GM08714 (cell line): ENCODE measurements at regions not wholly inside any gene's neighbourhood (a gene's known extent, or its start where the extent isn't known, plus 50 kb on each side); places are given as distances from the start of the nearest gene placed in this dataset.
"Not testable (repeated sequence)": the region's sequence is repeated elsewhere in the genome, so short reads cannot be mapped to it uniquely, and the experiment has no call there.

Experiments used
- H3K4me3 ChIP-seq: fragments of 200-500 bp; sonication (Bioruptor generic); 2 replicates; pipeline ENCODE4 v1.5.1; 2014; ENCODE audit warnings: mild to moderate bottlenecking, low read length, inconsistent platforms
- ZNF274 ChIP-seq: IDR thresholded peaks from 2 replicates; pipeline ENCODE4 v1.6.1; 2012; ENCODE audit warnings: mild to moderate bottlenecking, low read depth, low read length

DNA sequence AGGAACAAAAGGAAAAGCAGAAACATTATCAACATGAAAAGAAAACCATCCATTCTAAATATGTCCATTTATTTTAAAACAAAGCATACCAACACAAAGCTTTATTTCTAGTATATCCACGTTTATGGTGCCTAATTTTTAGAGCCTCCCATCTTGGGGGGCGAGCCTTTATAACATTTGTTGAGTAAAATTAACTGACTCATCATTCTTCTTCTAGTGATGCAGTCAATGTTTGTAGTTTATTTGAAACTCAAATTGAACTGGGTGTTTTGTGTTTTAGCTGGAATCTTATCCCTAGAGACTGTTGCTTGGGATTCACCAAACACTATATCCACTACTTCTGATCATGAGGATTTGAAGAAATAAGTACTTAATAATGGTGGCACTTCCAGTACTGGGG is 366.4 kb upstream of the NPVF start:
- TF ChIP-seq ZNF274, result no peak
- H3K4me3 ChIP-seq, result no peak overlapping the region

GRCh38 chr7:25595996-25596395 is 367.7 kb upstream of the NPVF start:
- no peak overlapping the region for H3K4me3 ChIP-seq
- no peak for TF ChIP-seq ZNF274

DNA sequence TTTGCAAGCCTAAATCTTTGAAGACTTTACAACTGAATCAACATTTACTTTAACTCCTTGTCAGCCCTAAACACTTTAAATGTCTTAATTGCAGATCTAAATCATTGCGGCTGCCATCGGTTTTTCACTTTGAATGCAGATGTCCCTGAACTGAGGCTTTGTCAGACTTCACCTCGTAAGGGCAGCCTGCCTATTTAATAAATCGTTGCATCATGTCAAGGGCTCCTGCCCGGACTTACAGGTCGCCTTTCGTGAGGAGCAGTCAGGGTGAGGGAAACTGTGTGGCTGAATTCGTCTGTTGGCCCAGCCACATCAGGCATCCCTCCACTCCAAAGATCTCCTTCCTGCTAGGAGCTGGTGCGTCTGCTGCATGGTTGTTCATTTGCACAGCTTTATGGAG is 368.2 kb upstream of the NPVF start:
- no peak overlapping the region for H3K4me3 ChIP-seq
- no peak for TF ChIP-seq ZNF274

- H3K4me3 ChIP-seq, result no peak overlapping the region
- TF ChIP-seq ZNF274, result no peak
Measured at GRCh38 chr7:25597946-25598345, 369.7 kb upstream of the NPVF start.

- no peak for TF ChIP-seq ZNF274
Measured at GRCh38 chr7:25598765-25599164, 370.5 kb upstream of the NPVF start.

GRCh38 chr7:25600262-25600920 is 372.1 kb upstream of the NPVF start:
- H3K4me3 ChIP-seq, result no peak overlapping the region
- TF ChIP-seq ZNF274, result no peak

More at GRCh38 chr7:25598765-25599164, 370.5 kb upstream of the NPVF start:
- H3K4me3 ChIP-seq, result no peak overlapping the region

DNA sequence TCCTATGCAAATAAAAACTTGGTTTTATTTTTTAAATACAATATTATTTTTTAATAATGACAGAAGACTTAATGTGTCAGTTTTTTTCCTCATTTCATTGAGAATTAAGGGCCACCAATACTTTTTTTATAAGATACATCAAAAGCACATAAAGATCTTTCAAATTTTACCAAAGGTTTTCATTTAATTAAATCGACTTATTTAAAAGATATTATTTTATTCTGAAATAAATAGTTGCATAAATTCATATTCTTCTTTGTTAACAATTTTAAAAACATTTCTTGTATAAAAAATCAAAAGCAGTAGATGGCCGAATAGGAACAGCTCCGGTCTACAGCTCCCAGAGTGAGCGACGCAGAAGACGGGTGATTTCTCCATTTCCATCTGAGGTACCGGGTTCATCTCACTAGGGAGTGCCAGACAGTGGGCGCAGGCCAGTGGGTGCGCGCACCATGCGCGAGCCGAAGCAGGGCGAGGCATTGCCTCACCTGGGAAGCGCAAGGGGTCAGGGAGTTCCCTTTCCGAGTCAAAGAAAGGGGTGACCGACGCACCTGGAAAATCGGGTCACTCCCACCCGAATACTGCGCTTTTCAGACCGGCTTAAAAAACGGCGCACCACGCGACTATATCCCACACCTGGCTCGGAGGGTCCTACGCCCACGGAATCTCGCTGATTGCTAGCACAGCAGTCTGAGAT is 374.6 kb upstream of the NPVF start:
- H3K4me3 ChIP-seq, result not testable (repeated sequence)

- H3K4me3 ChIP-seq, result not testable (repeated sequence)
Measured at GRCh38 chr7:25603427-25603740, 375.1 kb upstream of the NPVF start.

DNA sequence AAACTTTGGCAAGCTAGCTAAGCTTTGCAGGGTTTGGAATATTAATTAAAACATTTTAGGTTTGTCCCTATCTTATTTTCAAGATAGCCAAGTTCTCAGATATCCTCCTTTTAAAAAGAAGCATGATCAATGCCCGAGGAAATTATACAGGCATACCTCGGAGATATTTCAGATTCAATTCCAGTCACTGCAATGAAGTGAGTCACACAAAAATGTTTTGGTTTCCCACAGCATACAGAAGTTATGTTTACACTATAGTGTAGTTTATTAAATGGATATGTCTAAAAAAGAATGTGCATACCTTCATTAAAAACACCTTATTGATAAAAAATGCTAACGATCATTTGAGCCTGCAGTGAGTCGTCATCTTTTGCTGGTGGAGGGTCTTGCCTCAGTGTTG is 382.9 kb upstream of the NPVF start:
- no peak for TF ChIP-seq ZNF274
- no peak overlapping the region for H3K4me3 ChIP-seq

DNA sequence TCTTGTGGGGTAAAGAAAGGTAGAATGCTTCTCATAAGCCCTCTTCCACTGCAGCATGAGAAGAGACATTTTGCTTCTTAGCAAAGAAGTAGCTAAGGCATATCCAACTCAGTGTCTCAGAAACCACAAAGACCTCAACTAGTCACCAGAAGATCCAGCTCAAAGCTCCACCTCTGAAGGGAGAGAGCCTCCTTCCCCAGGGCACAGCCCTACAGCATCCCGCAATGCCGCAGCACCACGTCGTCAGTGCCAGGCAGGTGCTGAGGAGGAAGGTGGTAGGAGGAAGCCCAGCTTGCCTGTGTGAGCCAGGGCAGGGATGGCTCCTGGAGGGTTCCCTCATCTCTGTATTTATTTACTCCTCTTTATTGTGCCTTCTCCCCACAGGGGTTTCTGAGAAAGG is 385.6 kb upstream of the NPVF start:
- TF ChIP-seq ZNF274, result no peak
- no peak overlapping the region for H3K4me3 ChIP-seq

DNA sequence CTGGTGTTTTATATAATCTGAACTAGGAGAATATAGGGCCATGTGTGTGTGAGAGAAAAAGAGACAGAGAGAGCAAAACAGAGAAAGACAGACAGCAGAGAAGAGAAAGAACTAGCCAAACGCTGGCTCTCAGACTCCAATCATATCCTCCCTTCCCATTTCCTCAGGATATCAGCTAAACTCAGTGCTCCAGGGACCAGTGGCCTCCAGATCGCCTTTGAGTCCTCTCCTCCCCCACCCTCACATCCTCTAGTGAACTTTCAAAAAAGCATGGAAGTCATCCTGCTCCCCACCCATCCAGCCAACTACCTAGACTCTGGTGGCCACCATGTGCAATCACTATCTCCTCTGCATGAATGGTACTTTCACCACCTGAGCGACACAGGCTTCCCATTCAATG is 386.1 kb upstream of the NPVF start:
- no peak overlapping the region for H3K4me3 ChIP-seq
- no peak for TF ChIP-seq ZNF274

- no peak overlapping the region for H3K4me3 ChIP-seq
- no peak for TF ChIP-seq ZNF274
Measured at GRCh38 chr7:25615003-25615402, 386.7 kb upstream of the NPVF start.

DNA sequence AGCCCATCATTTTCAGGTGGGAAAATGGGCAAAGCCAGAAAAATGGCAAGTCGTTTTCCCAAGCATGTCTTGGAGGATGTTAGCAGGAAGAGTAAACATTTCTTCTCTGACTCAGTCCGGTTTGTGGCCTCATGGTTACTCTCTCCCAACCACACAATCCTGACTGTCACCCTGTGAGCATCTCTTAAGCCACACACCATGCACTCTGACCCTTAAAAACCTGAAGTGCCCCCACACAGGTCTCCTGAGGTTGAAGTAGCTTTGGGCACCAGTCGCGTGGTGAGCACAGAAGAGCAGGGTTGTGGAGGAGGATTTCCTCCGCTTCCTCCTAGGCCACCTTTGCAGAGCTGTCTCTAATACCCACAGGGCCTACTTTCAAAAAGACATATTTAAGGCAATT is 387.3 kb upstream of the NPVF start:
- H3K4me3 ChIP-seq, result no peak overlapping the region
- TF ChIP-seq ZNF274, result no peak

GRCh38 chr7:25617214-25617613 is 388.9 kb upstream of the NPVF start:
- H3K4me3 ChIP-seq, result no peak overlapping the region
- no peak for TF ChIP-seq ZNF274

DNA sequence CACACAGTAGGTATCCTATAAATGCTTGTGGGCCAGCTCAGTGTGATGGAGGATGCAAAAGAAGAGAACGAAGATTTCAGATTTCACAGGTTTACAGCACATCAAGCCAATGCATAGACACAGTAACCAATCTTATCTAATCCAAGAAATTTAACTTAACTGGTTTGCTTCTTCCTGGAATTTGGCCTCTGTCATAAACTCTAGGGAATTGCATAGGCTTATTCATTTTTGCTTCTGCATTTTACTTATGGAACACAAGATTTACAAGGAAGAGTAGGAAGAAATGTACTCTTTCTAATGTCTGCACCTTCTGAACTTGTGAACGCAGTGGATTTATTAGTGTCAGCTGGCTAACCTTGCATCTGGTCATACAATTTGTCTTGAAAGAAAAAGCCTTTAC is 389.4 kb upstream of the NPVF start:
- no peak for TF ChIP-seq ZNF274
- no peak overlapping the region for H3K4me3 ChIP-seq

DNA sequence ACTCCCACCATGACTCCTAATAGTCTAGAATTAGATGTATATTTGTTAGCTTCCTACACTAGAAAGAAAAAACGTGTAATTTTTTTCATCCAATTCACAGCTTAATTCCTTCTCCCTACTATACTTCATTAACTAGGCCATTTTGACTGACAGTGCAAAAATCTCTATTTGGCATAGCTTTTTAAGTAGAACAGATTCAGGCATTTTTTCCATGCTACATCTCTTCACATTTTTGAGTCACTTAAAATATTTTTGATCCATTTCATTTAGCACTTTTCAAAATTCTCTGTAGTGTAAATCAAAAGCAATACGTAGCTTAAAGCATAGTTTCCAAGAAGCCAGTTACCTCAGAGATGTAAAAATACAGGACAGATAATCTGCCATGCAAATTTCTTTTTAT is 391.1 kb upstream of the NPVF start:
- H3K4me3 ChIP-seq, result no peak overlapping the region
- TF ChIP-seq ZNF274, result no peak
